ENCODE measurements at regions not wholly inside any gene's neighbourhood (a gene's known extent, or its start where the extent isn't known, plus 50 kb on each side); places are given as distances from the start of the nearest gene placed in this dataset.

GRCh38 chr17:13107676-13108235 lies 89.9 kb upstream of the ELAC2 start:
- no peak for TF ChIP-seq POLR2A (IDR thresholded peaks at IDR 0.05)
- no peak for TF ChIP-seq CTCF (IDR thresholded peaks at IDR 0.05)

Measured in esophagus squamous epithelium (tissue), 4 donors.